Loucy (cell line): ENCODE measurements at regions not wholly inside any gene's neighbourhood (a gene's known extent, or its start where the extent isn't known, plus 50 kb on each side); places are given as distances from the start of the nearest gene placed in this dataset.
"Not testable (repeated sequence)": the region's sequence is repeated elsewhere in the genome, so short reads cannot be mapped to it uniquely, and the experiment has no call there.

ENCODE experiments used
- H2AFZ ChIP-seq: fragments of 200-600 bp; sonication (generic); 2 replicates; pipeline ENCODE4 v1.6.0; 2016; ENCODE audit warnings: antibody characterized with exemption, mild to moderate bottlenecking, low read length, moderate library complexity
- H3F3A ChIP-seq: fragments of 200-600 bp; 2 replicates; pipeline ENCODE4 v1.6.0; 2016; ENCODE audit warnings: antibody characterized with exemption, low read depth, mild to moderate bottlenecking
- H3K27me3 ChIP-seq: fragments of 200-600 bp; sonication (generic); 2 replicates; pipeline ENCODE4 v1.6.1; 2014; ENCODE audit warnings: low read length, mild to moderate bottlenecking; ENCODE audit not compliant: insufficient read depth, poor library complexity, severe bottlenecking
- H3K36me3 ChIP-seq: fragments of 200-600 bp; sonication (generic); 2 replicates; pipeline ENCODE4 v1.6.1; 2016; ENCODE audit warnings: low read length; ENCODE audit not compliant: insufficient read depth
- H3K4me1 ChIP-seq: fragments of 200-600 bp; sonication (generic); 2 replicates; pipeline ENCODE4 v1.5.1; 2014; ENCODE audit warnings: low read length, mild to moderate bottlenecking; ENCODE audit not compliant: insufficient read depth, poor library complexity, severe bottlenecking
- H3K4me2 ChIP-seq: fragments of 200-600 bp; sonication (generic); 2 replicates; pipeline ENCODE4 v1.6.0; 2014; ENCODE audit warnings: antibody characterized with exemption, low read length, low read depth, mild to moderate bottlenecking; ENCODE audit not compliant: poor library complexity, severe bottlenecking
- H3K4me3 ChIP-seq: fragments of 200-600 bp; sonication (generic); 2 replicates; pipeline ENCODE4 v1.5.1; 2014; ENCODE audit warnings: low read length, mild to moderate bottlenecking, mixed read lengths; ENCODE audit not compliant: poor library complexity, severe bottlenecking
- H3K79me2 ChIP-seq: fragments of 200-600 bp; sonication (generic); 2 replicates; pipeline ENCODE4 v1.6.1; 2014; ENCODE audit warnings: low read length; ENCODE audit not compliant: insufficient read depth
- H3K9ac ChIP-seq: fragments of 200-600 bp; sonication (generic); 2 replicates; pipeline ENCODE4 v1.6.0; 2014; ENCODE audit warnings: mild to moderate bottlenecking, low read depth, low read length, moderate library complexity; ENCODE audit not compliant: poor library complexity, severe bottlenecking
- H3K9me2 ChIP-seq: fragments of 200-600 bp; sonication (generic); replicated peaks from 2 replicates; pipeline ENCODE4 v1.6.1; 2016; ENCODE audit warnings: low read depth, low read length, mixed read lengths
- H3K9me3 ChIP-seq: fragments of 200-600 bp; sonication (generic); 2 replicates; pipeline ENCODE4 v1.6.1; 2014; ENCODE audit warnings: mild to moderate bottlenecking, antibody characterized with exemption, low read length, low read depth; ENCODE audit not compliant: insufficient read depth
- H4K20me1 ChIP-seq: fragments of 200-600 bp; sonication (generic); 2 replicates; pipeline ENCODE4 v1.6.0; 2014; ENCODE audit warnings: antibody characterized with exemption, low read length, mild to moderate bottlenecking; ENCODE audit not compliant: insufficient read depth, poor library complexity, severe bottlenecking
- CTCF ChIP-seq: fragments of 200-600 bp; sonication (generic); conservative IDR thresholded peaks from 2 replicates; pipeline ENCODE4 v1.5.1; 2014; ENCODE audit warnings: mild to moderate bottlenecking, antibody characterized with exemption, low read length
- EZH2phosphoT487 ChIP-seq: fragments of 200-600 bp; IDR thresholded peaks from 2 replicates; pipeline ENCODE4 v1.6.1; 2018; ENCODE audit warnings: antibody characterized with exemption, mild to moderate bottlenecking, moderate library complexity, borderline replicate concordance

GRCh38 chr7:131154380-131154779 is 173.3 kb upstream of the MKLN1 start:
- no peaks in the 10 kb centered on the region for H3K79me2 ChIP-seq
- no peak overlapping the region for H3K9ac ChIP-seq
- no peak overlapping the region for H2AFZ ChIP-seq

GRCh38 chr7:131157530-131158243 is 170.0 kb upstream of the MKLN1 start:
- Histone ChIP-seq H3K27me3 (no peaks in the 10 kb centered on the region), H2AFZ (no peak overlapping the region), H3K4me1 (no peaks in the 10 kb centered on the region), H3K9ac (no peak overlapping the region), H3K79me2 (no peaks in the 10 kb centered on the region), H4K20me1 (no peaks in the 10 kb centered on the region), H3K36me3 (no peaks in the 10 kb centered on the region), H3F3A (no peaks in the 10 kb centered on the region), H3K9me3 (no peaks in the 10 kb centered on the region), H3K9me2 (no peaks in the 10 kb centered on the region), H3K4me3 (no peak overlapping the region), H3K4me2 (no peak overlapping the region)
- TF ChIP-seq CTCF (no peak), EZH2phosphoT487 (no peak)

More at GRCh38 chr7:131154380-131154779, 173.3 kb upstream of the MKLN1 start:
- Histone ChIP-seq H3K4me3 (no peak overlapping the region), H3K27me3 (no peaks in the 10 kb centered on the region), H4K20me1 (no peaks in the 10 kb centered on the region), H3K9me2 (no peaks in the 10 kb centered on the region), H3K4me2 (no peak overlapping the region), H3K9me3 (no peaks in the 10 kb centered on the region), H3K36me3 (no peaks in the 10 kb centered on the region), H3K4me1 (no peaks in the 10 kb centered on the region), H3F3A (no peaks in the 10 kb centered on the region)
- TF ChIP-seq CTCF = no peak
- TF ChIP-seq EZH2phosphoT487 = no peak

GRCh38 chr7:131158244-131158636 is 169.4 kb upstream of the MKLN1 start:
- not testable (repeated sequence) for H3K36me3 ChIP-seq, H3K4me3 ChIP-seq, H3K9me3 ChIP-seq, H3K9me2 ChIP-seq, H3K4me2 ChIP-seq, H3K4me1 ChIP-seq, H4K20me1 ChIP-seq, H3K27me3 ChIP-seq, H3K79me2 ChIP-seq, H3F3A ChIP-seq, H2AFZ ChIP-seq, H3K9ac ChIP-seq

- no peak overlapping the region for H3K9ac ChIP-seq
- no peak overlapping the region for H3K4me2 ChIP-seq
- no peaks in the 10 kb centered on the region for H3K36me3 ChIP-seq
- no peak overlapping the region for H2AFZ ChIP-seq
- H3K27me3 ChIP-seq = no peaks in the 10 kb centered on the region
- H3K9me3 ChIP-seq = no peaks in the 10 kb centered on the region
- H3K4me1 ChIP-seq = no peaks in the 10 kb centered on the region
- H4K20me1 ChIP-seq = no peaks in the 10 kb centered on the region
- TF ChIP-seq EZH2phosphoT487 (no peak), CTCF (no peak)
- no peaks in the 10 kb centered on the region for H3K79me2 ChIP-seq
- H3F3A ChIP-seq = no peaks in the 10 kb centered on the region
- no peak overlapping the region for H3K4me3 ChIP-seq
- no peaks in the 10 kb centered on the region for H3K9me2 ChIP-seq
Observed at GRCh38 chr7:131159961-131160361, 167.7 kb upstream of the MKLN1 start.
